ENCODE measurements at regions not wholly inside any gene's neighbourhood (a gene's known extent, or its start where the extent isn't known, plus 50 kb on each side); places are given as distances from the start of the nearest gene placed in this dataset.

- no peak for TF ChIP-seq CTCF (IDR thresholded peaks at IDR 0.05; ENCODE audit: extremely low read depth in 1 of 2, insufficient read depth in 1 of 2, low read depth in 1 of 2, low read length in 2 of 2)
- no peak for TF ChIP-seq POLR2A (IDR thresholded peaks at IDR 0.05; ENCODE audit: low read depth, low read length)
- no peak for TF ChIP-seq EZH2 (IDR thresholded peaks at IDR 0.05; ENCODE audit: borderline replicate concordance, low read depth, low read length, severe bottlenecking)
- no peak for TF ChIP-seq POLR2AphosphoS5 (IDR thresholded peaks at IDR 0.05; ENCODE audit: insufficient read depth, low read depth, low read length)
- no peak for TF ChIP-seq FOS (IDR thresholded peaks at IDR 0.05; ENCODE audit: borderline replicate concordance, insufficient read depth, low read length)
- TF ChIP-seq MAX (IDR thresholded peaks at IDR 0.05; ENCODE audit: insufficient read depth, insufficient read length) = no peak
Measured at GRCh38 chr7:101754424-101755159, 62.8 kb upstream of the CUX1 start.
